ENCODE measurements at regions not wholly inside any gene's neighbourhood (a gene's known extent, or its start where the extent isn't known, plus 50 kb on each side); places are given as distances from the start of the nearest gene placed in this dataset.

DNA sequence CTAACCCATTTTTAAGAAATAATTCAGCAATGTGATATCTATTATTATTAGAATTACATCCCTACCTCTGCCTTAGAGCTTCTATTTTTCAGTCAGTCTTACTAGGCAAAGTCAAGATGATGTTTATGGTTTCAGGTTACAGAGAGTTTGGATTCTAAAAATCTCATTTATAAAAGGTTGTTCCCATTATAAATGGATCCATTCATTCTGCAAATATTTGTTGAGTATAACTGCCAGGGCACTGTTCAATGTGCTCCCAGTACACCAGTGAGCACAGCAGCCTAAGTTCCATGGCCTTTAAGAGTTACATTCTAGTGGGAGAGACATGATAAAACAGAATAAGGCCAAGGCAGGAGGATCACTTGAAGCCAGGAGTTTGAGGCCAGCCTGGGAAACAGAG is 75.9 kb upstream of the EYA4 start:
- TF ChIP-seq, protein P1, sequence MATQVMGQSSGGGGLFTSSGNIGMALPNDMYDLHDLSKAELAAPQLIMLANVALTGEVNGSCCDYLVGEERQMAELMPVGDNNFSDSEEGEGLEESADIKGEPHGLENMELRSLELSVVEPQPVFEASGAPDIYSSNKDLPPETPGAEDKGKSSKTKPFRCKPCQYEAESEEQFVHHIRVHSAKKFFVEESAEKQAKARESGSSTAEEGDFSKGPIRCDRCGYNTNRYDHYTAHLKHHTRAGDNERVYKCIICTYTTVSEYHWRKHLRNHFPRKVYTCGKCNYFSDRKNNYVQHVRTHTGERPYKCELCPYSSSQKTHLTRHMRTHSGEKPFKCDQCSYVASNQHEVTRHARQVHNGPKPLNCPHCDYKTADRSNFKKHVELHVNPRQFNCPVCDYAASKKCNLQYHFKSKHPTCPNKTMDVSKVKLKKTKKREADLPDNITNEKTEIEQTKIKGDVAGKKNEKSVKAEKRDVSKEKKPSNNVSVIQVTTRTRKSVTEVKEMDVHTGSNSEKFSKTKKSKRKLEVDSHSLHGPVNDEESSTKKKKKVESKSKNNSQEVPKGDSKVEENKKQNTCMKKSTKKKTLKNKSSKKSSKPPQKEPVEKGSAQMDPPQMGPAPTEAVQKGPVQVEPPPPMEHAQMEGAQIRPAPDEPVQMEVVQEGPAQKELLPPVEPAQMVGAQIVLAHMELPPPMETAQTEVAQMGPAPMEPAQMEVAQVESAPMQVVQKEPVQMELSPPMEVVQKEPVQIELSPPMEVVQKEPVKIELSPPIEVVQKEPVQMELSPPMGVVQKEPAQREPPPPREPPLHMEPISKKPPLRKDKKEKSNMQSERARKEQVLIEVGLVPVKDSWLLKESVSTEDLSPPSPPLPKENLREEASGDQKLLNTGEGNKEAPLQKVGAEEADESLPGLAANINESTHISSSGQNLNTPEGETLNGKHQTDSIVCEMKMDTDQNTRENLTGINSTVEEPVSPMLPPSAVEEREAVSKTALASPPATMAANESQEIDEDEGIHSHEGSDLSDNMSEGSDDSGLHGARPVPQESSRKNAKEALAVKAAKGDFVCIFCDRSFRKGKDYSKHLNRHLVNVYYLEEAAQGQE (IDR thresholded peaks at IDR 0.05; ENCODE audit: insufficient read depth in 1 of 2, low read depth in 2 of 2, low read length in 2 of 2) = no peak
- TF ChIP-seq SIN3A (IDR thresholded peaks at IDR 0.05; ENCODE audit: borderline replicate concordance, insufficient read depth, low read length) (no peak), TAF1 (IDR thresholded peaks at IDR 0.05; ENCODE audit: borderline replicate concordance, insufficient read depth, low read length) (no peak), POLR2AphosphoS5 (IDR thresholded peaks at IDR 0.05; ENCODE audit: low read depth, low read length) (no peak), FOXP2 (optimal IDR thresholded peaks at IDR 0.05; ENCODE audit: borderline replicate concordance, extremely low read depth, extremely low read length, insufficient read depth) (no peak)

- TF ChIP-seq, protein P1 (IDR thresholded peaks at IDR 0.05; ENCODE audit: insufficient read depth in 1 of 2, low read depth in 2 of 2, low read length in 2 of 2) = no peak
- no peak for TF ChIP-seq TAF1 (IDR thresholded peaks at IDR 0.05; ENCODE audit: borderline replicate concordance, insufficient read depth, low read length)
- TF ChIP-seq POLR2AphosphoS5 (IDR thresholded peaks at IDR 0.05; ENCODE audit: low read depth, low read length) = no peak
- no peak for TF ChIP-seq SIN3A (IDR thresholded peaks at IDR 0.05; ENCODE audit: borderline replicate concordance, insufficient read depth, low read length)
- TF ChIP-seq FOXP2 (optimal IDR thresholded peaks at IDR 0.05; ENCODE audit: borderline replicate concordance, extremely low read depth, extremely low read length, insufficient read depth) = no peak
Observed at GRCh38 chr6:133166766-133167165, 74.4 kb upstream of the EYA4 start.

GRCh38 chr6:133169901-133170300 is 71.3 kb upstream of the EYA4 start:
- TF ChIP-seq SIN3A (IDR thresholded peaks at IDR 0.05; ENCODE audit: borderline replicate concordance, insufficient read depth, low read length) (no peak), FOXP2 (optimal IDR thresholded peaks at IDR 0.05; ENCODE audit: borderline replicate concordance, extremely low read depth, extremely low read length, insufficient read depth) (no peak), TAF1 (IDR thresholded peaks at IDR 0.05; ENCODE audit: borderline replicate concordance, insufficient read depth, low read length) (no peak), POLR2AphosphoS5 (IDR thresholded peaks at IDR 0.05; ENCODE audit: low read depth, low read length) (no peak)

GRCh38 chr6:133170602-133171001 is 70.6 kb upstream of the EYA4 start:
- TF ChIP-seq POLR2AphosphoS5 (IDR thresholded peaks at IDR 0.05; ENCODE audit: low read depth, low read length) (no peak), TAF1 (IDR thresholded peaks at IDR 0.05; ENCODE audit: borderline replicate concordance, insufficient read depth, low read length) (no peak)

DNA sequence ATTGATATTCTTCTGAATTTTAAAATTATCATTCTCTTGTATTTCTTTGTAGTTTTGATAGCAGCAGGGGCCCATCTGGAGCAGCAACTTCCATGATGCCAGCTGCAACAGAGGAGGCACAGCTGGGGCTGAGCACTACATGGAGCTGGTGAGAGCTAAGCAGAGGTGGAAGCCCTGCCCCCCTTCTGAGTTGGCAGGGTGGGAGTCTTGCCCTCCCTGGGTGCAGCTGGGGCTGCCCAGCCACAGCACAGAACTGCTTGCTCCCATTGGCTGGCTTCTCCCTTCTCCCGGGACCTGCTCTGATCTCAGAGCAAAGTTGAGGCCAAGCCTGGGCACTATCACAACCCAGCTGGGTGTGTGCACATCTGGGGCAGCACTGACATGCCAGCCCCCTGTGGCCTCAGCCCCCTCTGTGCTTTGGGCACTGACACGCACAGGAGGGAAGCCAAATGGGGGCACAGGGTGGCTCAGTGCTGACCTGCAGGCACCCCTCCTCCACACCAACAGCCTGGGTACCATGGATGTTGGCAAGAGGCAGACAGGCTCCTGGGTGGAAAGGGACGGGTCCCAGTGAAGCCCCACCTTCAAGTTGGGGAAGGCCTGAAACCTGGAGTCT is 69.1 kb upstream of the EYA4 start:
- TF ChIP-seq POLR2AphosphoS5 (IDR thresholded peaks at IDR 0.05; ENCODE audit: low read depth, low read length) = no peak

DNA sequence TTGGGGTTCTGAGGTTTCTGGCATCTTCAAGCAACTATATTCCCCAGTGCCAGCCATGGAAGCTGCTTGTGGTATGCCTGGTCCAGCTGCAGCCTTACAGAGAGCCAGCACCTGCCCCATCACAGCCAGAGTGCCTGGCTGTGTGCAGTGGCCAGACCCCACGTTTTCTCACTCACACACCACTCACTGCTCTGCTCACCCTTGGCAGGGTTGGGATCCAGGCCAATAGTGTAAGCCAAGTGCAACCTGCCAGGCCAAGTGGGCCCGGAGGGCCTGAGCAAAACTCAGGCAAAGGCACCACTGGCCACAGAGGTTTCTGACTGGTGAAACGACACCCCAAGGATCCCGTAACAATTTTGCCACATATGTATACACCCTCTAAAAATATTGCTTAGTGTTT is 67.9 kb upstream of the EYA4 start:
- TF ChIP-seq POLR2AphosphoS5 (IDR thresholded peaks at IDR 0.05; ENCODE audit: low read depth, low read length) = no peak
- TF ChIP-seq, protein P1 (IDR thresholded peaks at IDR 0.05; ENCODE audit: insufficient read depth in 1 of 2, low read depth in 2 of 2, low read length in 2 of 2) = no peak
- no peak for TF ChIP-seq TAF1 (IDR thresholded peaks at IDR 0.05; ENCODE audit: borderline replicate concordance, insufficient read depth, low read length)
- TF ChIP-seq SIN3A (IDR thresholded peaks at IDR 0.05; ENCODE audit: borderline replicate concordance, insufficient read depth, low read length) = no peak
- no peak for TF ChIP-seq FOXP2 (optimal IDR thresholded peaks at IDR 0.05; ENCODE audit: borderline replicate concordance, extremely low read depth, extremely low read length, insufficient read depth)

- TF ChIP-seq SIN3A (IDR thresholded peaks at IDR 0.05; ENCODE audit: borderline replicate concordance, insufficient read depth, low read length) = no peak
- TF ChIP-seq TAF1 (IDR thresholded peaks at IDR 0.05; ENCODE audit: borderline replicate concordance, insufficient read depth, low read length) = no peak
- TF ChIP-seq FOXP2 (optimal IDR thresholded peaks at IDR 0.05; ENCODE audit: borderline replicate concordance, extremely low read depth, extremely low read length, insufficient read depth) = no peak
- TF ChIP-seq POLR2AphosphoS5 (IDR thresholded peaks at IDR 0.05; ENCODE audit: low read depth, low read length) = no peak
- TF ChIP-seq, protein P1 (IDR thresholded peaks at IDR 0.05; ENCODE audit: insufficient read depth in 1 of 2, low read depth in 2 of 2, low read length in 2 of 2) = no peak
Observed at GRCh38 chr6:133179481-133179880, 61.7 kb upstream of the EYA4 start.
